ENCODE measurements at regions not wholly inside any gene's neighbourhood (a gene's known extent, or its start where the extent isn't known, plus 50 kb on each side); places are given as distances from the start of the nearest gene placed in this dataset.

GRCh38 chr6:9659848-9660247 is 755.0 kb downstream of the TFAP2A start:
- TF ChIP-seq GATA2 (IDR thresholded peaks at IDR 0.05; ENCODE audit: low read depth, low read length) (no peak), GATA3 (IDR thresholded peaks at IDR 0.05; ENCODE audit: low read depth, low read length) (no peak)

Measured in SH-SY5Y (cell line).